CD4-positive, alpha-beta T cell (primary cell): ENCODE measurements at regions not wholly inside any gene's neighbourhood (a gene's known extent, or its start where the extent isn't known, plus 50 kb on each side); places are given as distances from the start of the nearest gene placed in this dataset.

Experiments used
- ATAC-seq: fragments of 200-7000 bp; cut with Tn5 transposase; one replicate; pipeline ENCODE4 v1.10.0; 2022; ENCODE audit warnings: mild to moderate bottlenecking; ENCODE audit not compliant: poor library complexity
- CTCF ChIA-PET: fragments of 350-600 bp; sonication (Branson Sonifier 250); formaldehyde crosslinking; loops from one replicate; lab custom pipeline; 2021; ENCODE audit warnings: antibody characterized with exemption, inconsistent platforms; lab: Charles Lee
- POLR2A ChIA-PET: fragments of 350-600 bp; sonication (Branson Sonifier 250); formaldehyde crosslinking; loops from one replicate; lab custom pipeline; 2021; ENCODE audit warnings: antibody characterized with exemption, inconsistent platforms; lab: Charles Lee
- DNase-seq, 14 experiments: peaks; one replicate each; pipeline ENCODE4 v3.0.0-alpha.2; 2013 to 2020; ENCODE audit warnings: mixed read lengths in 2 of 14
- H3K27ac ChIP-seq, 2 donors: one replicate each; pipeline versions ENCODE4 v1.5.1 to v1.7.0; 2013; ENCODE audit warnings: low read length in 2 of 2, low read depth in 1 of 2, mild to moderate bottlenecking in 1 of 2
- H3K27me3 ChIP-seq, 2 experiments: 1 replicate in 1 of 2; 2 replicates in 1 of 2; pipeline versions ENCODE4 v1.6.1 to v1.7.0; 2013; ENCODE audit warnings: low read length in 2 of 2, control low read depth in 1 of 2, mild to moderate bottlenecking in 1 of 2, moderate library complexity in 1 of 2; ENCODE audit not compliant: insufficient read depth in 2 of 2, control insufficient read depth in 1 of 2
- H3K36me3 ChIP-seq: one replicate; pipeline ENCODE4 v1.6.1; 2013; ENCODE audit warnings: low read length, control low read depth; ENCODE audit not compliant: insufficient read depth
- H3K4me1 ChIP-seq: one replicate; pipeline ENCODE4 v1.6.1; 2013; ENCODE audit warnings: low read length, control low read depth; ENCODE audit not compliant: insufficient read depth
- H3K4me3 ChIP-seq: one replicate; pipeline ENCODE4 v1.5.1; 2013; ENCODE audit warnings: mild to moderate bottlenecking, low read length, moderate library complexity
- H3K9me3 ChIP-seq, 2 experiments: 1 replicate in 1 of 2; 2 replicates in 1 of 2; pipeline versions ENCODE4 v1.6.1 to v1.7.0; 2013; ENCODE audit warnings: low read length in 2 of 2, mild to moderate bottlenecking in 2 of 2, control low read depth in 1 of 2, moderate library complexity in 1 of 2; ENCODE audit not compliant: control insufficient read depth in 1 of 2, insufficient read depth in 1 of 2
- H3K27ac Mint-ChIP-seq: one replicate; pipeline ENCODE4 v1.8.0; 2020; ENCODE audit warnings: mixed read lengths
- H3K27me3 Mint-ChIP-seq: one replicate; pipeline ENCODE4 v1.8.0; 2021; ENCODE audit warnings: mixed read lengths
- H3K36me3 Mint-ChIP-seq: one replicate; pipeline ENCODE4 v1.8.0; 2021; ENCODE audit warnings: low read depth, mixed read lengths
- H3K4me1 Mint-ChIP-seq: one replicate; pipeline ENCODE4 v1.8.0; 2021; ENCODE audit warnings: low read depth, mixed read lengths
- H3K4me3 Mint-ChIP-seq: one replicate; pipeline ENCODE4 v1.8.0; 2020; ENCODE audit warnings: mild to moderate bottlenecking, mixed read lengths
- H3K9me3 Mint-ChIP-seq: one replicate; pipeline ENCODE4 v1.8.0; 2020; ENCODE audit warnings: mixed read lengths
- CTCF ChIP-seq: fragments of 200-600 bp; IDR thresholded peaks from one replicate; pipeline ENCODE4 v1.8.0; 2022; ENCODE audit warnings: antibody characterized with exemption, mild to moderate bottlenecking
- intact Hi-C, 2 experiments: fragments of 100-400 bp; cut with DNase I in 1 of 2; cut with micrococcal nuclease in 1 of 2; formaldehyde crosslinking; loops; one replicate each; pipeline versions ENCODE4 v1.15.1 to v1.9.0; 2023 to 2025; cut with DNase I, micrococcal nuclease

DNA sequence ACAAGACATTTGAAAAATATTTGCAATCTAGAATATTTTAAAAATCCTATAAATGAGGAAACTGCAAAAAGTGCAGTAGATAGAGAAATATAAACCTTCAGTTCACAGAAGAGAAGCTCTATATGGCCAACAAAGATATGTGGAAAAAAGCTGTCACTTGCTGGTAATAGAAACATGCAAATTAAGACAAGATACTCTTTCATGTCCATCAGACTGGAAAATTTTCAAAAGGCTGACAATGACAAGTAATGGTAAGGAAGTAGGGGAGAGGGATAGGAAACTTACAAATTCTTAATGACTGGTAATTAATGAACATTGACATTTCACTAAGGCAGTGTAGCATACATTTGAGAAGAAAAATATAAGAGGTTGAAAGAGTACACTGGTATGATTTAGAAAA lies 147.9 kb downstream of the MRPL39 start:
- ATAC-seq: no peak
- DNase-seq: no peak
- Mint-ChIP-seq H3K36me3 (no peaks in the 10 kb centered on the region), H3K27me3 (no peaks in the 10 kb centered on the region), H3K27ac (no peak overlapping the region), H3K4me3 (no peak overlapping the region), H3K9me3 (no peaks in the 10 kb centered on the region), H3K4me1 (peaks cover 36% of the 10 kb centered on the region)
- ChIA-PET POLR2A (no interaction called here), CTCF (no interaction called here)
- Histone ChIP-seq H3K27ac (no peak overlapping the region), H3K36me3 (no peaks in the 10 kb centered on the region), H3K4me1 (peaks cover 15% of the 10 kb centered on the region), H3K27me3 (no peaks in the 10 kb centered on the region), H3K4me3 (no peak overlapping the region), H3K9me3 (no peaks in the 10 kb centered on the region)
- intact Hi-C loops: loop anchor here in 1 of 2 experiments (5.0 to 10.0 kb wide), 2 partner anchors 113 to 275 kb away; partner anchors contain the start of genes ATP5PF and GABPA
- TF ChIP-seq CTCF: no peak

- no peak overlapping the region for H3K4me3 Mint-ChIP-seq
- no peaks in the 10 kb centered on the region for H3K9me3 ChIP-seq
- TF ChIP-seq CTCF: no peak
- H3K36me3 Mint-ChIP-seq: no peaks in the 10 kb centered on the region
- POLR2A ChIA-PET: no interaction called here
- H3K36me3 ChIP-seq: no peaks in the 10 kb centered on the region
- peaks cover 27% of the 10 kb centered on the region for H3K4me1 Mint-ChIP-seq
- H3K27ac ChIP-seq: no peak overlapping the region
- peak overlapping the region; percentile 57 for H3K27ac Mint-ChIP-seq
- no peak for ATAC-seq
- no peak for DNase-seq
- H3K9me3 Mint-ChIP-seq: no peaks in the 10 kb centered on the region
- H3K27me3 ChIP-seq: no peaks in the 10 kb centered on the region
- CTCF ChIA-PET: no interaction called here
- no peaks in the 10 kb centered on the region for H3K27me3 Mint-ChIP-seq
- H3K4me3 ChIP-seq: no peak overlapping the region
- peaks cover 13% of the 10 kb centered on the region for H3K4me1 ChIP-seq
- intact Hi-C loops: loop anchor here in 1 of 2 experiments (5.0 to 10.0 kb wide), 2 partner anchors 114 to 276 kb away; partner anchors contain the start of genes ATP5PF and GABPA
These were observed 148.8 kb downstream of the MRPL39 start for GRCh38 chr21:25458484-25458883.

GRCh38 chr21:25457946-25458345 lies 149.3 kb downstream of the MRPL39 start:
- Mint-ChIP-seq H3K36me3 (no peaks in the 10 kb centered on the region), H3K27ac (no peak overlapping the region), H3K4me3 (no peak overlapping the region), H3K27me3 (no peaks in the 10 kb centered on the region), H3K9me3 (no peaks in the 10 kb centered on the region), H3K4me1 (peaks cover 24% of the 10 kb centered on the region)
- POLR2A ChIA-PET: no interaction called here
- CTCF ChIA-PET: no interaction called here
- ATAC-seq: no peak
- H3K27ac ChIP-seq: peak overlapping the region in 1 of 2 donors; percentile 63
- H3K9me3 ChIP-seq: no peaks in the 10 kb centered on the region
- H3K4me3 ChIP-seq: no peak overlapping the region
- no peaks in the 10 kb centered on the region for H3K36me3 ChIP-seq
- no peak for DNase-seq
- no peaks in the 10 kb centered on the region for H3K27me3 ChIP-seq
- no peak for TF ChIP-seq CTCF
- intact Hi-C loops: loop anchor here in 1 of 2 experiments (5.0 to 10.0 kb wide), 2 partner anchors 114 to 277 kb away; partner anchors contain the start of genes ATP5PF and GABPA
- H3K4me1 ChIP-seq: peaks cover 13% of the 10 kb centered on the region
